GM21737 (cell line): ENCODE measurements at regions not wholly inside any gene's neighbourhood (a gene's known extent, or its start where the extent isn't known, plus 50 kb on each side); places are given as distances from the start of the nearest gene placed in this dataset.

ENCODE experiments used
- ATAC-seq: cut with Tn5 transposase; IDR thresholded peaks from one replicate; pipeline ENCODE4 v1.9.1; 2021; ENCODE audit warnings: mild to moderate bottlenecking, moderate library complexity; ENCODE audit not compliant: unreplicated experiment

DNA sequence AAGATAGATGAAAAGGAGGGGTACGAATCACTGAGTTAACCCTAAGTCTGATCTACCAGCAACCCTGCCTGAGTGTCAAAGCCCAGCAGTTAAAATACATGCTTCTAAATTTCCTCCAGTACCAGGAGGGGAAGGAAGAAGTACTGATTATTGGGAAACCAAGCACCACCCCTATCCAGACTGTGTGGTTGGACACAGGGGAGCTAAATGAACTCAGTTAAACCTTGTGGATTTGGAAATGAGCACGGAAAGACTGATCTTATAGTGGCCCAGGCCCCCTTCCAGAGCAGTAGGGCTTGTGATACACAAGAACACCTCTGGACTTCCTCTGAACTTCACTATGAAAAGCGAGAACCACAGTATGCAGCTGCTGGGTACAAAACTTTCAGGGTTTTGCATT lies 585.6 kb downstream of the MAFB start:
- no peak for ATAC-seq

DNA sequence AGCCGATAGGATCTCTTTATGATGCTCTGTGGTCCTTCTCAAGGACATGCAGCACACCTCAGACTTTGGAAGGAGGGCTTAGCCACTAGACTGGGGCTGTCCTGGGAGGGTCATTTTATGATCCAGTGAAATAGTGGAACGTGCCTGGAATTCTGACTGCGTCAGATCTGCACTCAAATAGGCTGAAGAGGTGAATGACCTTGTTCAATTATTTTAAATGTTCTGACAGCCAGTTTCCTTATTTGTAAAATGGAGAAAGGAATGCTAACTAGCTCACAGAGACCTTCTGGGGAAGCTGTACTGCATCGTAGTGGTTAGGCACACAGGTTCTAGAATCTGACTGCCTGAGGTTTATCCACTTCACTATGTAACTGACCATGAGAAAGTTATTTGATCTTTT lies 587.5 kb downstream of the MAFB start:
- ATAC-seq, result no peak

DNA sequence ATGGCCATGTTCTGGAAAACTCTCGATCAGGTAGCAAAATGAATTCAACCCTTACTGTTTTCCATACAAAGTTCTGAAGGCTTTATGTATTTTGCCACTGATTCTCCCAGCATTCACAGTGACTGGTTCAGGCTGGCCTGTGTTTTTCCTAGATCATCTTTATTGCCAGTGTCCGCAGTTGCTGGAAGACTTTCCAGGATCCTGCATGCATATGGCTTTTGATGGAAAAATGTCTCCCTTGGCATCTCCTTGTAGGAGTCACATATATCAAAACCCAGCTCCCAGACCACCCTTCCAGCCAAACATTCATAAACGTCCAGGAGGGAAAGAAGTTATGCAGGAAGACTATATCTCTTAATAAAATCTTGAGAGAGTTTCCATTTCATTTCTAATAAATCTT lies 588.8 kb downstream of the MAFB start:
- ATAC-seq, result no peak

DNA sequence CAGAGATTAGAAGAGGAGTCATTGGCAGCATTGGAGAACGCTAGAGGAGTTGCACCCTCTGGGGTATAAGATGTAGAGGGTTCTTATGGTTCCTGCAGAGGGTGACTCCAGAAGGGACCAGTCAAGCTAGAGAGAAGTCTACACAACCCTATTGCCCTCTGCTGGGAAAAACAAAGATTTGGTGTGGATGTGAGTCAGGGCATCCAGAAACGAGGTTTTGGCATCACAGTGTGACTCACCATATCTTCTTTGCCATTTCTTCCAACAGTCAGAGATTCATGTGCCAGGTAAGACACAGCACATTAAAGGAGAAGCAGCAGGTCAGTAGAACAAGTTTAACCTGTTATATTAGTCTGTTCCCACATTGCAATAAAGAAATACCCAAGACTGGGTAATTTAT lies 598.8 kb downstream of the MAFB start:
- no peak for ATAC-seq

DNA sequence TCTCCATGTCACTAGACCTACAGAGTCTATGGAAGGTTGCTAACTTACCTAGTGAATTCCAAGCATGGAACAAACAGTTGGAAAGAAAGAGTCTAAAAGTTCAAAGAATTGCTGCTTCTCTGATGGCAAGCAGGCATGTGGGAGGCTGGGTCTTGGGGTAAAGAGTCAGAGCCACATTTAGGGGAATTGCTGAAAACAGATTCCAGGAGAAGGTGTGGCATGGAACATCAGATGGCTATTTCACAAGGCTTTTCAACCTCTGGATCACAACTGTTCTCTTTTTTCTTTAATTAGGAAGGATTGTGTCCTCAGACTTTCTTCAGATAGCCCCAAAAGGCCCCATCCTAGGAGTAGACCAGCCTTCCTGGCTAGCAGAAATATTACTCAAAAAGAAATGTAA lies 601.5 kb downstream of the MAFB start:
- no peak for ATAC-seq

DNA sequence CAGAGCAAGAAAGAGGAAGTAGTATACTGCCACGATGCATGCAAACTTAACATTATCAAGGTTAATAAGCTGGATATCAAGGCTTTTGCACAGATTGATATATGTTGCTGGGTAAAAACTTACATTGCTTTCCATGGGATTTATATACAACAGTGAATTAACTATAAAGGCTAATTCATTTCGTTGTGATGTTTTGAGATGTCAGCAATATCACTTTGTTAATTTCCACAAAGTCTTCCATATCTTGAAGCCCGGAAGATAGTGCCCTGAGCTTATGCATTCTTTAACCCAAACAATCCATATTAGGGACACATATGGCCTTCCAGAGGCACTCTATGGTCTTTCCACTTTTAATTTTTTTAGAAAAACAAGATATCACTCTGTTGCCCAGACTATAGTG lies 603.5 kb downstream of the MAFB start:
- no peak for ATAC-seq

DNA sequence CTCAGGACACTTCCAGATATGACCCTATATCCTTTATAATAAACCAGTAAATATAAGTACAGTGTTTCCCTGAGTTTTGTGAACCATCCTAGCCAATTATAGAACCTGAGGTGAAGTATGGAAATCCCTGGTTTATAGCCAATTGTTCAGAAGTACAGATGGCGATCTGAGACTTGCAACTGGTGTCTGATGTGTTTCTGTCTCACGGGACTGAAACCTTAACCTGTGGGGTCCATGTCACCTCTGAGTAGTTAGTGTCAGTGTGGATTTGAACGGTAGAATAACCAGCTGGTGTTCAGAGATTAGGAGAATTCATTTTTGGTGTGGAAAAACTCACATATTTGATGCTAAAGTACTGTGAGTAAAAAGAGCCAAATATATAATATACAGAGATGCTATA lies 606.6 kb downstream of the MAFB start:
- no peak for ATAC-seq

DNA sequence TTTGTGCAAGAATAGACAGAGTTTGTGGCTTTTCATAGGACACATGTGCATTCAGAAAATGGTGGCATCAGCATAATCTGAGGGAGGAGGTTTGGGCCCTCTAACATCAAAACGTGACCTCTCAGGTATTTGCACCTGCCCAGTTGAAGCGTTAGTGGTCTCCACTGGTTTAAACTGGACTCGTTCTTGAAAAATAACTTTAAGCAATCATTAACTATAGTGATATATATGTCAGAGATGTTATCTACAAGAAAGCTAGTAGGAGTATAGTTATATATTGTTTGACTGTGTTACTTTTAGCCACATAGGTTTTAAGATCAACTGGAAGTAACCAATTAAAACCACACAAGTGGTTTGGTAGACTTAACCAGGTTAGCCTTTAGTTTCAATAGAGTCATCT lies 607.4 kb downstream of the MAFB start:
- ATAC-seq, result no peak

DNA sequence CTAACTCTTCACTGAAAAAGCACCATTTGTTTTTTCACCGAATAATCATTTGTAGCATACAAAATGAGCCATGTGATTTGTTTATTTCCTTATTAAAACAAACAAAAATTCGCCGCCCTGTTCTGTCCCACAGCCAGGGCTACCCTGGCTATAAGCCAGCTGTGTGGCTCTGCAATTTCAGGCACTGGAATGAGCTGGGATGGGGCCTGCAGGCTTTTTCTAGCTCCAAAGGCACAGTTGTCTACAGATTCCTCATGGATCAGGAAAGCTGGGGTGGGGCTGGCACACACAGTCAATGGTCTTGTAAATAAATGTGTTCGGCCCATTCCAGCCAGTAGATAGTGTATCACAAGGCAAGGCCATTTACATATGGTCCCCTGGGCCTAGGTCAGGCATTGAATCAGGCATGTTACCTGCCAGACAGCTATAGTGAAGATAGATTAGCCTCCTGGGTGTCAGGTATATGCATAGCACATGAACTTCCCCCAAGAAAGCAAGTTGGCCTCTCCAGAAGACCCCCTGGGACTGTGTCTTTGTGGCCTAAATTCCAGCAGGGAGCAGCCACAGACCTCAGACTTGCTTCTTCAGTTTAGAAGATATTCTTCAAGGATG lies 608.9 kb downstream of the MAFB start:
- ATAC-seq, result no peak

DNA sequence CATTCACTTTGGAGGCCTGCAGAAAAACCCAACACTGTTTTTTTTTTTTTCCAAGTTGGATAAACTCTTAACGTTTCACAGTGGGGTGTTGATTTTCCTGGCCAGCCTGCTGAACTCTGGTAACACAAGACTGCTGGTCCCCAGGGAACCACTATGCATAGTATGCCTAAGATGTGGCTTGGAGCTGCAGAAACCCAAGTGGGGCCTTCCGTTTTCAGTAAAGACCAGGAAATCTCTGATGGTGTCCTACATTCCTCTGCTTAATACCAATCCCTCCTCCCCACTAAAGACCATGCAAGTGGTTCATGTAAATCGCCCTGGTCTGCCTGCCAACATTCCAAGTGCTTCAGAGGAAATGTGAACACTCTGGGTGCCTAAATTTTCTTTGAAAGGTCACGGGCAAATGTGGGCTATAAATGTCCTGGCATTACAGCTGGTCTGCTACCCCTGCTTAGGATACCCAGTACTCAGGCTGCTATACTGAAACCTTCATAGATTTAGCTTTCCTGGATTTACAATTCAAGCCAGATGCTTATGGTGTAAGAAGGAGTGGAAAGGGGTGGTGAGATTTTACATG lies 615.4 kb downstream of the MAFB start:
- ATAC-seq, result no peak

DNA sequence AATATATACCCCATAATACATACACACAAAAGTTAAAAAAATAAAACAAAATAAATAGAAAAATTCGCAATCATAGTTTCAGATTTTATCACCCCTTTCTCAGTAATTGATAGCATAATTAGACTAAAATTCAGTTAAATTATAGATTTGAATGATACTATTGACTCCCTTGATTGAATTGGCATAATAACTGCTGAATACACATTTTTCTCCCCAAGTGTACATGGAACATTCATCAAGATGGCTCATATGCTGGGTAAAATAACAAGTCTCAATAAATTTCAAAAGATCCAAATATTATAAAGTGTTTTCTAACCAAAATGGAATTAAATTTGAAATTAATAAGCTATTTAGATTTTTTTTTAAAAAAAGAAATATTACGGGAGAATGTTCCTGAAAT lies 616.1 kb downstream of the MAFB start:
- no peak for ATAC-seq

DNA sequence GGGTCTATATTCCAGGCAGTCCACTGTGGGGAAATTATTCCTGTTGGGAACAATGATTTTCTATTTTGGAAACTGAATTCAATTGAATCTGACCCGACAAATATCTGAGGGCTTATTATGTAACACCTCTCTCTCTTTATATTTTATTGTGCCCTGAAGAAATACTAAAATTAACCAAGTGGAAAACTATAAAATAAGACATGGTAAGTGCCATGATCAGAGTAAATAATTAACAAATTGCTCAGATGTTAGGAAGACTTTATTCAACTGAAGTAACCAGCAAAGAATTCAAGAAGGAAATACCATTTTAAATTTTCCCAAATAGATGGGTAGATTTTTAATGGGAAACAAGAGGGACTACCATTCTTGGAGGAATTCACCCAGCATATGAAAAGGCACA lies 632.9 kb downstream of the MAFB start:
- ATAC-seq, result no peak

DNA sequence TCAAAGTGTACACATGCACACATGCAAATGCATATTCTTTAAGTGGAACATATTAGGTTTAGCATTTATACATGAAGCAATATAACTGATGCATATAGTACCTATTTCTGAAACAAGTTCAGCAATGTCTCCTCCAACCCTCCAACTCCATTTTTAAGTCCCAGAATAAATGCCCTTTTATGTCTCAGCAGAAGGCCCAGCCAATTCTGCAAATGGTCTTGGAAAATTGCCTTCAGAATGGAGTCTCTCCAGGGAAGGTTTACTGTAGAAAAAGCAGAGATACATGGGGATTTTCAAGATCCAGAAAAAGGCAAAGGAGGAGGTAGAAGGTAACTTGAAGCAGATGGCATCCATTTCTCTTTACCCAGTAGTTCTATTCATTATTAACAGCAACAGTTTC lies 633.3 kb downstream of the MAFB start:
- no peak for ATAC-seq

DNA sequence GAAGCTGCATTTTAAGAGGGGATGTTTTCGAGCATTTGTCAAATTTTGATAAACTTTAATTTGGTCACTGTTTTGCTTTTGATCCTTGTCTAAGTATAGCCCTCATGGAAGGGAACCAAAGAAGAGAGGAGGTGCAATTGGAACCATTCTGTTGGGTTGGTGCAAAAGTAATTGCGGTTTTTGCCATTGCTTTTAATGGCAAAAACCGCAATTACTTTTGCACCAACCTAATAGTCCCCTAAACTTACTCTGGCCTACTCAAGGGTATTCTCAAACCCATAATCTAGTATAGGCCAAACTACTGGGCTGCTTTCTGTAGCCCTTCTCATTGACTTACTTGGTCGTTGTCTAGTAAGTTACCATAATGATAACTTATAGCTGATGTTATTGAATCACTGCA lies 634.7 kb downstream of the MAFB start:
- no peak for ATAC-seq

DNA sequence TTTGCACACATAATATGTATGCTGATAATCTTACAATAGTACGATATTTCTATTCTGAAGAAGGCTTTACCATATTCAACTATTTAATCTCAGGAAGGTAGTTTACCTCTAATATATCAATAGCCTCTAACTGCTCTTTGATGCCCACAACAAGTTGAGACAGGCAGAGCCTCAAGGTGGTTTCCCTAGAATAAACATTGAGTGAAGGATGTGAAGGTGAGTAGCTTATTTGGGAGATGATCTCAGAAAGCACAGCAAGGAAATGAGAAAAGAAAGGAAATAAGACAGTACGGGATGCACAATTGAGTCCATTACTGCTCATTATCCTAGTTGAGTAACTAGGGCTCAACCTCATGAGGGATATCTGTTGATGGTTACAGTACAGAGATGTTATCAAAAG lies 638.4 kb downstream of the MAFB start:
- ATAC-seq, result no peak

DNA sequence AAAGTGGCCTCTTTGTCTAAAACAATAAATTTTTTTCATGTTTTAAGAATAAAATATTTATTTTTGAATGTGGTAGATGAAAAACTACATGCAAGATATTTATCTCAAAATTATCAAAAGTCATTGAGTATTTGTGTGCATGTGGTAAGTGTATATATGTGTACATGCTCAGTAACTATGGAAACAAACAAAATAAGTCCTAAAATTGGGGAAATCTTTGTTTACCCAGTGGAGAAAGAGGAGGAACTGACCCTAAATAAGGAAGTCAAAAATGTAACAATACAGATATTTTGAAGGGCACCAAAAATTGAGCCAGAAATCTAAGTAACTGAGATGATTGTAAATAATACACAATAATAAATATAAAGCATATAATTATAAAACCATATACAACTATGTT lies 639.2 kb downstream of the MAFB start:
- no peak for ATAC-seq

DNA sequence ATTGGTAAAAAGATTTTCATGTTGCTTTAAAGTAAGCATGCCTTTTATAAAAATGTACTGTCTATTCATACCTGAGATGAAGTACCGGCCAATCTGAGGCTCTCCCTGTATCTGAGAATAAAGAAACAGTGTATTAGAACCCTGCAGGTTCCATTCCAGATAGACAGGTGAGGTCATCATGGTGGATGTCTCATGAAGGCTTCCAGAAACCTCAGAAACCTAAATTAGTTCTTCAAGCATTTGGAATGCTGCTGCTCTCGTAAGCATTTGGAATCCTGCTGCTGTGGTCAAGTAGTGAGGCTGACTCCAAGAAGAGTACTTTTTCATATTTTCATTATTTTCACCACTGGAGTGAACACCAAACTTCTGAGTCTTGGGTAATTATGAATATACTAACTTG lies 642.3 kb downstream of the MAFB start:
- no peak for ATAC-seq

DNA sequence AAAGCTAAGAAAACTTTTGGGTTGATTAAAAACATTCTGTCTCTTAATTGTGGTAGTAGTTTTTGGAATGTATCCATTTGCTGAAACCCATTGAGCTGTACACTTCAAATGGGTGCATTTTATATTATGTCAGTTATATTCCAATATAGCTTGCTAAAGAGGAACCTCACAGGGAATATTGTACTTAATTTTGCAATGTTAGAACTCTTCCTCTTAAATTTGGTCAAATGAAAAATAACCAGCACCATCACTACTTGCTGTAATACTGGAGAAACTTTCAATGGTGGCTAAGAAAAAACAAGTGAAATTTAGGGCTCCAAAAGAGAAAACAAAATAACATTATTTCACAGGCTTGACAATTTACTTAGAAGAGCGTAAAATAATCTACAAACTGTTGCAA lies 651.5 kb downstream of the MAFB start:
- no peak for ATAC-seq

DNA sequence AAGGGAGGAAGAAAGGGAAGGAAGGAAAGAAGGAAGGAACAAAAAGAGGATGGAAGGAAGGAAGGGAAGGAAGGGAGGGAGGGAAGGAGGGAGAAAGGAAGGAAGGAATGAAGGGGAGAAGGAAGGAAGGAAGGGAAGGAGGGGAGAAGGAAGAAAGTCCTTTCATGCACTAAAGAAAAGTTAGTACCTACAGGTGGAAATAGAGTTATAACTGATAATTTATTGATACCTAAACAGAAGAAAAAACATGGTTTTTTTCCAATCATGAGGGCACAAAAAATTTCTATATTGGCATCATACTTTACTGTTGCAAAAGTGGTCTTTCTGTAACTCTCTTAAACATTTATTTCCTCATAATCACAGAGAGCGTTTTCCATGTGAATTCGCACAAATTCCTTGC lies 659.4 kb downstream of the MAFB start:
- no peak for ATAC-seq

DNA sequence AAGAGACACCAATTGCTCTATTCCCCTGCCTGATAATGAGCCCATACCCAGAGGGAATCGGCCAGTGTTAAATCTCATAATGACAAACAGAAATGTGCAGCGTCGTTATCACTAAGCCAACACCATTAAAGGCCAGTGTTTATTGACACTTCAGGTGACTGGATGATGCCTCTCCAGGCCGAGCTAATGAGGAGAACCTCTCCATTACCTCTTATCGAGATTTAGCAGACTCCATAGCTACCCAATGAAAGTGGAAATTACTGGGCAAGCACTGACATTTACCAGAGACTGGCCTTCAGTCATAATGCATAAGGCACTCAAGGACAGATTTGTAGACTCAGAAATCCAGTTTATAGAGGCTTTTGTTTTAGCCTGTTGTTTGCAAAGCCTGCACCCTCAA lies 669.5 kb downstream of the MAFB start:
- ATAC-seq, result no peak

DNA sequence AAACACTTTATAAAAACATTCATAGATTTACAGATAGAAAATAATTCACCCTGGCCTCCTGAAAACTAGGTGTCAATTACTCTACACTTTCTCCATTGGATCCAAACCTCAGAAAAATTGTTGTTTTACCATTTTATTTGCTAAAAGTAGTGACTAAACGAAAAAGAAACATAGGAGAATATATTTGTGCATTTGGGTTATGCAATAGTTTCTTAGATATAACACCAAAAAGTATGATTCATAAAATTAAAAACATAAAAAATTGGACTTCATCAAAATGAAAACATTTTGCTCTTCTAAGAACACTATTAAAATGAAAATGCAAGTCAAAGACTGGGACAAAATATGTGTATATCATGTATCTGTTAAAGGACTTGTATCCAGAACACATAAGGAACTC lies 671.3 kb downstream of the MAFB start:
- ATAC-seq, result no peak

DNA sequence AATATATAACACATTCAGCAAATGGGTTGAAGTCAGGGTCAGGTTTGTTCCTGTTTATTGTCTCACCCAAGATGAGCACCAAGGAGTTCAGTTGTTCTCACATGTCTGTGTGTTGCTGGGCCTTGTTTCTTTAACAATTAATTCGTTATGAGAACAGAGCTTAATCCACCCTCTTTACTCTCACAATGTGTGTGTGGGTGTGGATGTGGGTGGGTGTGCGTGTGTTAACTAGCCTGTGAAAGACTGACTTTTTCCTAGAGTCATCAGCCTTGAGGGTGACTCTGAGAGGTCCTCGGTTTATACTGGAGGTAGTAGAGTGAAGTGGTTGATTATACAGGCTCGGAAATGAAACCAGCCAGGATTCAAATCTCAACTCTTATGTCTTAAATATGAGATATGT lies 672.1 kb downstream of the MAFB start:
- ATAC-seq, result no peak

DNA sequence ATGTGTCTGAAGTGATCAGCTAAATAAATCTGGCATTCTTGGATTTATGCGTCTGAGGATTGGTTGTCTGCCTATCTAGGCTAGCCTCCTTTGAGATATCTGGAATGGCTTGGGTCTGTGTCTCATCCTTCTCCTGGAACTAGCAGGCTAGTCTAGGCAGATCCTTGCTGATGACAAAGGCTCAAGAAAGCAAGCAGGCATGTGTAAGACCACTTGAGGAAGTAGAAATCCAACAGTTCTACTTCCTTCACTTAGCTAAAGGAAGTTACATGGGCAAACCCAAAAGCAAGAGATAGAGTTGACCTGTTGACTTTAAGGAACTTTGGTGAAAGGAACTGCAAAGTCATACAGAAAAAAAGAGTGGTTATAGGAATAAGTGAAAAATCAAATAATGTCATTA lies 672.6 kb downstream of the MAFB start:
- ATAC-seq, result no peak
